GM23248 (cell line): ENCODE measurements at regions not wholly inside any gene's neighbourhood (a gene's known extent, or its start where the extent isn't known, plus 50 kb on each side); places are given as distances from the start of the nearest gene placed in this dataset.

Experiments
- EZH2 ChIP-seq: fragments of 200-600 bp; sonication (generic); IDR thresholded peaks from 2 replicates; pipeline ENCODE4 v1.6.1; 2018; ENCODE audit warnings: antibody characterized with exemption, mild to moderate bottlenecking; ENCODE audit not compliant: insufficient read depth, poor library complexity, severe bottlenecking
- EZH2phosphoT487 ChIP-seq: fragments of 200-600 bp; sonication (generic); IDR thresholded peaks from 2 replicates; pipeline ENCODE4 v1.6.1; 2018; ENCODE audit warnings: antibody characterized with exemption, moderate library complexity, mild to moderate bottlenecking, low read depth; ENCODE audit not compliant: insufficient read depth

GRCh38 chr5:135644816-135645215, 66.0 kb upstream of the CXCL14 start:
- TF ChIP-seq EZH2phosphoT487 (no peak), EZH2 (no peak)
